GM18867 (cell line): ENCODE measurements at regions not wholly inside any gene's neighbourhood (a gene's known extent, or its start where the extent isn't known, plus 50 kb on each side); places are given as distances from the start of the nearest gene placed in this dataset.
"Not testable (repeated sequence)": the region's sequence is repeated elsewhere in the genome, so short reads cannot be mapped to it uniquely, and the experiment has no call there.

Source experiments
- ATAC-seq: cut with Tn5 transposase; IDR thresholded peaks from one replicate; pipeline ENCODE4 v1.9.1; 2021; ENCODE audit warnings: mild to moderate bottlenecking, moderate library complexity; ENCODE audit not compliant: unreplicated experiment

GRCh38 chr4:178138491-178138890 is 696.3 kb upstream of the AGA start:
- no peak for ATAC-seq

- no peak for ATAC-seq
Measured at GRCh38 chr4:178140326-178140915, 698.2 kb upstream of the AGA start.

- ATAC-seq, result no peak
Measured at GRCh38 chr4:178142724-178143123, 700.5 kb upstream of the AGA start.

GRCh38 chr4:178148106-178148505 is 705.9 kb upstream of the AGA start:
- no peak for ATAC-seq

- no peak for ATAC-seq
Measured at GRCh38 chr4:178165251-178165950, 723.2 kb upstream of the AGA start.

GRCh38 chr4:178165951-178166308 is 723.7 kb upstream of the AGA start:
- no peak for ATAC-seq

- ATAC-seq, result no peak
Measured at GRCh38 chr4:178173771-178174170, 731.5 kb upstream of the AGA start.

GRCh38 chr4:178174756-178175155 is 732.5 kb upstream of the AGA start:
- no peak for ATAC-seq

- ATAC-seq, result no peak
Measured at GRCh38 chr4:178185517-178185916, 743.3 kb upstream of the AGA start.

GRCh38 chr4:178192611-178193010 is 750.4 kb upstream of the AGA start:
- no peak for ATAC-seq

GRCh38 chr4:178196751-178197374 is 754.6 kb upstream of the AGA start:
- no peak for ATAC-seq

- no peak for ATAC-seq
Measured at GRCh38 chr4:178198691-178199090, 756.5 kb upstream of the AGA start.

- ATAC-seq, result no peak
Measured at GRCh38 chr4:178202422-178202821, 760.2 kb upstream of the AGA start.

GRCh38 chr4:178205826-178206225 is 763.6 kb upstream of the AGA start:
- ATAC-seq, result no peak

GRCh38 chr4:178215309-178215708 is 773.1 kb upstream of the AGA start:
- ATAC-seq, result no peak

- no peak for ATAC-seq
Measured at GRCh38 chr4:178215763-178216162, 773.5 kb upstream of the AGA start.

- ATAC-seq, result not testable (repeated sequence)
Measured at GRCh38 chr4:178226421-178226820, 784.2 kb upstream of the AGA start.

GRCh38 chr4:178233906-178234305 is 791.7 kb upstream of the AGA start:
- ATAC-seq, result no peak

- ATAC-seq, result no peak
Measured at GRCh38 chr4:178240891-178241290, 798.7 kb upstream of the AGA start.

- no peak for ATAC-seq
Measured at GRCh38 chr4:178241601-178242118, 799.4 kb upstream of the AGA start.

- ATAC-seq, result no peak
Measured at GRCh38 chr4:178242655-178243054, 800.4 kb upstream of the AGA start.

- ATAC-seq, result no peak
Measured at GRCh38 chr4:178244785-178245184, 802.5 kb upstream of the AGA start.
